Mesodermal cell (in vitro differentiated cells): ENCODE measurements at regions not wholly inside any gene's neighbourhood (a gene's known extent, or its start where the extent isn't known, plus 50 kb on each side); places are given as distances from the start of the nearest gene placed in this dataset.
A peak's percentile ranks its signal among the peaks of the same experiment; 100 is the strongest.

Experiments used
- H3K27ac ChIP-seq: 2 replicates; pipeline ENCODE4 v1.7.0; 2013; ENCODE audit warnings: mild to moderate bottlenecking, low read depth, low read length, moderate library complexity; ENCODE audit not compliant: severe bottlenecking
- H3K36me3 ChIP-seq: 2 replicates; pipeline ENCODE4 v1.7.1; 2013; ENCODE audit warnings: mild to moderate bottlenecking, low read length, moderate library complexity; ENCODE audit not compliant: control insufficient read depth, insufficient read depth
- H3K4me1 ChIP-seq: one replicate; pipeline ENCODE4 v1.7.1; 2013; ENCODE audit warnings: mild to moderate bottlenecking, low read length; ENCODE audit not compliant: insufficient read depth, control insufficient read depth, poor library complexity, severe bottlenecking
- H3K4me3 ChIP-seq: 2 replicates; pipeline ENCODE4 v1.7.0; 2013; ENCODE audit warnings: low read length, control low read depth, mild to moderate bottlenecking; ENCODE audit not compliant: insufficient read depth, poor library complexity, severe bottlenecking; ENCODE audit errors: extremely low read depth
- H3K9me3 ChIP-seq: 2 replicates; pipeline ENCODE4 v1.7.1; 2013; ENCODE audit warnings: mild to moderate bottlenecking, low read length, moderate library complexity; ENCODE audit not compliant: control insufficient read depth
- WGBS, 2 experiments: methylation state at CpG; one replicate each; pipeline ENCODE4 v1.1.5; 2013; ENCODE audit warnings: missing lambda C conversion rate in 2 of 2; ENCODE audit not compliant: insufficient coverage in 2 of 2; 5-methylcytosine and 5-hydroxymethylcytosine counted together

- WGBS, 2 experiments = 47 to 65% methylated on average over 22 to 29 of the region's 32 CpGs
- H3K9me3 ChIP-seq = no peaks in the 10 kb centered on the region
- H3K27ac ChIP-seq = no peak overlapping the region
- H3K36me3 ChIP-seq = no peaks in the 10 kb centered on the region
- peak overlapping the region; percentile 27 for H3K4me3 ChIP-seq
- H3K4me1 ChIP-seq = peaks cover 17% of the 10 kb centered on the region
Measured at GRCh38 chr1:207962716-207963426, 51.9 kb upstream of the CD34 start.
